ENCODE measurements at regions not wholly inside any gene's neighbourhood (a gene's known extent, or its start where the extent isn't known, plus 50 kb on each side); places are given as distances from the start of the nearest gene placed in this dataset.

- TF ChIP-seq, protein P1, sequence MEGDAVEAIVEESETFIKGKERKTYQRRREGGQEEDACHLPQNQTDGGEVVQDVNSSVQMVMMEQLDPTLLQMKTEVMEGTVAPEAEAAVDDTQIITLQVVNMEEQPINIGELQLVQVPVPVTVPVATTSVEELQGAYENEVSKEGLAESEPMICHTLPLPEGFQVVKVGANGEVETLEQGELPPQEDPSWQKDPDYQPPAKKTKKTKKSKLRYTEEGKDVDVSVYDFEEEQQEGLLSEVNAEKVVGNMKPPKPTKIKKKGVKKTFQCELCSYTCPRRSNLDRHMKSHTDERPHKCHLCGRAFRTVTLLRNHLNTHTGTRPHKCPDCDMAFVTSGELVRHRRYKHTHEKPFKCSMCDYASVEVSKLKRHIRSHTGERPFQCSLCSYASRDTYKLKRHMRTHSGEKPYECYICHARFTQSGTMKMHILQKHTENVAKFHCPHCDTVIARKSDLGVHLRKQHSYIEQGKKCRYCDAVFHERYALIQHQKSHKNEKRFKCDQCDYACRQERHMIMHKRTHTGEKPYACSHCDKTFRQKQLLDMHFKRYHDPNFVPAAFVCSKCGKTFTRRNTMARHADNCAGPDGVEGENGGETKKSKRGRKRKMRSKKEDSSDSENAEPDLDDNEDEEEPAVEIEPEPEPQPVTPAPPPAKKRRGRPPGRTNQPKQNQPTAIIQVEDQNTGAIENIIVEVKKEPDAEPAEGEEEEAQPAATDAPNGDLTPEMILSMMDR (IDR thresholded peaks at IDR 0.05): no peak
- TF ChIP-seq POLR2A (IDR thresholded peaks at IDR 0.05): no peak
Observed at GRCh38 chr1:118717893-118718292, 270.2 kb downstream of the TBX15 start.
